Stimulated activated CD4-positive, alpha-beta T cell treated with anti-CD3 and anti-CD28 coated beads, Interleukin-4, amount 100 ng/mL, for 4 hours (primary cell): ENCODE measurements at regions not wholly inside any gene's neighbourhood (a gene's known extent, or its start where the extent isn't known, plus 50 kb on each side); places are given as distances from the start of the nearest gene placed in this dataset.

Experiments
- DNase-seq, 2 experiments: peaks; one replicate each; pipeline ENCODE4 v3.0.0-alpha.2; 2020

- no peak for DNase-seq
Measured at GRCh38 chrX:51437521-51437920, 58.9 kb downstream of the NUDT11 start.

- no peak for DNase-seq
Measured at GRCh38 chrX:51435101-51435500, 61.3 kb downstream of the NUDT11 start.

- no peak for DNase-seq
Measured at GRCh38 chrX:51421972-51422597, 74.3 kb downstream of the NUDT11 start.

- no peak for DNase-seq
Measured at GRCh38 chrX:51420610-51421009, 75.8 kb downstream of the NUDT11 start.

- DNase-seq = no peak
Measured at GRCh38 chrX:51408462-51408861, 75.8 kb downstream of the NUDT10 start.

GRCh38 chrX:51407520-51408409 lies 75.1 kb downstream of the NUDT10 start:
- DNase-seq = no peak

- DNase-seq = no peak
Measured at GRCh38 chrX:51406688-51407519, 74.3 kb downstream of the NUDT10 start.

- no peak for DNase-seq
Measured at GRCh38 chrX:51404445-51404844, 71.8 kb downstream of the NUDT10 start.

- peak; percentile 33 to 57 for DNase-seq
Measured at GRCh38 chrX:51395810-51396728, 63.4 kb downstream of the NUDT10 start.

- DNase-seq = no peak
Measured at GRCh38 chrX:51395480-51395809, 62.8 kb downstream of the NUDT10 start.
